Dermis microvascular lymphatic vessel endothelial cell (primary cell): ENCODE measurements at regions not wholly inside any gene's neighbourhood (a gene's known extent, or its start where the extent isn't known, plus 50 kb on each side); places are given as distances from the start of the nearest gene placed in this dataset.
"Not testable (repeated sequence)": the region's sequence is repeated elsewhere in the genome, so short reads cannot be mapped to it uniquely, and the experiment has no call there.

Experiments used
- DNase-seq, 2 donors: peaks; one replicate each; pipeline versions ENCODE4 v3.0.0 to v3.0.0-alpha.2; 2010; ENCODE audit warnings: low read depth in 2 of 2

- DNase-seq: peak in 1 of 2 donors; percentile 27
Measured at GRCh38 chr1:47522935-47523834, 85.3 kb downstream of the FOXD2 start.

- peak; percentile 21 to 50 for DNase-seq
Measured at GRCh38 chr1:47523835-47524215, 86.0 kb downstream of the FOXD2 start.

- DNase-seq: no peak
Measured at GRCh38 chr1:47524272-47524671, 86.4 kb downstream of the FOXD2 start.

GRCh38 chr1:47527653-47528272, 89.9 kb downstream of the FOXD2 start:
- DNase-seq: peak in 1 of 2 donors; percentile 25

- DNase-seq: no peak
Measured at GRCh38 chr1:47529520-47530098, 91.8 kb downstream of the FOXD2 start.

- peak; percentile 29 to 47 for DNase-seq
Measured at GRCh38 chr1:47532921-47533792, 95.3 kb downstream of the FOXD2 start.

- DNase-seq: no peak
Measured at GRCh38 chr1:47533793-47534328, 96.0 kb downstream of the FOXD2 start.

GRCh38 chr1:47534436-47534835, 96.6 kb downstream of the FOXD2 start:
- DNase-seq: no peak

- DNase-seq: no peak
Measured at GRCh38 chr1:47536646-47537118, 98.8 kb downstream of the FOXD2 start.

GRCh38 chr1:47537268-47537667, 99.4 kb downstream of the FOXD2 start:
- no peak for DNase-seq

- DNase-seq: no peak
Measured at GRCh38 chr1:47537966-47538365, 100.1 kb downstream of the FOXD2 start.

- not testable (repeated sequence) for DNase-seq
Measured at GRCh38 chr1:47538530-47538929, 100.7 kb downstream of the FOXD2 start.

- not testable (repeated sequence) for DNase-seq
Measured at GRCh38 chr1:47541705-47542104, 103.9 kb downstream of the FOXD2 start.

- DNase-seq: not testable (repeated sequence)
Measured at GRCh38 chr1:47543089-47543488, 105.2 kb downstream of the FOXD2 start.

- no peak for DNase-seq
Measured at GRCh38 chr1:47545912-47546483, 108.2 kb downstream of the FOXD2 start.

- DNase-seq: no peak
Measured at GRCh38 chr1:47547753-47548573, 110.1 kb downstream of the FOXD2 start.

- no peak for DNase-seq
Measured at GRCh38 chr1:47548637-47549036, 110.8 kb downstream of the FOXD2 start.

- DNase-seq: no peak
Measured at GRCh38 chr1:47549532-47549931, 111.7 kb downstream of the FOXD2 start.

GRCh38 chr1:47550929-47551328, 113.1 kb downstream of the FOXD2 start:
- DNase-seq: no peak

- DNase-seq: no peak
Measured at GRCh38 chr1:47551971-47552528, 114.2 kb downstream of the FOXD2 start.
